Osteocyte (in vitro differentiated cells): ENCODE measurements at regions not wholly inside any gene's neighbourhood (a gene's known extent, or its start where the extent isn't known, plus 50 kb on each side); places are given as distances from the start of the nearest gene placed in this dataset.

Experiments
- DNase-seq: peaks from one replicate; pipeline ENCODE4 v3.0.0; 2021; ENCODE audit warnings: mixed read lengths; ENCODE audit not compliant: unreplicated experiment; ENCODE audit errors: extremely low spot score
- H3K27ac Mint-ChIP-seq: one replicate; pipeline ENCODE4 v1.8.0; 2021; ENCODE audit warnings: mild to moderate bottlenecking, mixed read lengths; ENCODE audit not compliant: unreplicated experiment
- H3K27me3 Mint-ChIP-seq: one replicate; pipeline ENCODE4 v1.8.0; 2021; ENCODE audit warnings: mixed read lengths; ENCODE audit not compliant: unreplicated experiment
- H3K36me3 Mint-ChIP-seq: one replicate; pipeline ENCODE4 v1.8.0; 2021; ENCODE audit warnings: mixed read lengths; ENCODE audit not compliant: unreplicated experiment
- H3K4me1 Mint-ChIP-seq: one replicate; pipeline ENCODE4 v1.8.0; 2021; ENCODE audit warnings: mixed read lengths; ENCODE audit not compliant: unreplicated experiment
- H3K4me3 Mint-ChIP-seq: one replicate; pipeline ENCODE4 v1.8.0; 2021; ENCODE audit warnings: mild to moderate bottlenecking, moderate library complexity, mixed read lengths; ENCODE audit not compliant: unreplicated experiment
- H3K9me3 Mint-ChIP-seq: one replicate; pipeline ENCODE4 v1.8.0; 2021; ENCODE audit warnings: mixed read lengths; ENCODE audit not compliant: unreplicated experiment
- CTCF ChIP-seq: fragments of 200-600 bp; sonication (generic); IDR thresholded peaks from 2 replicates; pipeline ENCODE4 v1.5.0; 2021; ENCODE audit warnings: antibody characterized with exemption, mild to moderate bottlenecking, moderate library complexity

- H3K36me3 Mint-ChIP-seq: no peaks in the 10 kb centered on the region
- H3K27me3 Mint-ChIP-seq: no peaks in the 10 kb centered on the region
- TF ChIP-seq CTCF: no peak
- H3K4me3 Mint-ChIP-seq: no peak overlapping the region
- H3K4me1 Mint-ChIP-seq: no peaks in the 10 kb centered on the region
- H3K9me3 Mint-ChIP-seq: peaks cover 7% of the 10 kb centered on the region
- H3K27ac Mint-ChIP-seq: no peak overlapping the region
- no peak for DNase-seq
Measured at GRCh38 chr11:29959488-29959887, 57.3 kb downstream of the KCNA4 start.

GRCh38 chr11:29957431-29957830, 59.4 kb downstream of the KCNA4 start:
- no peaks in the 10 kb centered on the region for H3K4me1 Mint-ChIP-seq
- H3K36me3 Mint-ChIP-seq: no peaks in the 10 kb centered on the region
- no peak for TF ChIP-seq CTCF
- no peaks in the 10 kb centered on the region for H3K27me3 Mint-ChIP-seq
- H3K9me3 Mint-ChIP-seq: peaks cover 7% of the 10 kb centered on the region
- no peak overlapping the region for H3K4me3 Mint-ChIP-seq
- DNase-seq: no peak
- H3K27ac Mint-ChIP-seq: no peak overlapping the region

GRCh38 chr11:29956076-29956556, 60.7 kb downstream of the KCNA4 start:
- Mint-ChIP-seq H3K4me1 (no peaks in the 10 kb centered on the region), H3K36me3 (no peaks in the 10 kb centered on the region), H3K27me3 (no peaks in the 10 kb centered on the region), H3K9me3 (peaks cover 12% of the 10 kb centered on the region), H3K4me3 (no peak overlapping the region), H3K27ac (no peak overlapping the region)
- no peak for DNase-seq
- TF ChIP-seq CTCF: no peak

GRCh38 chr11:29943347-29943746, 73.5 kb downstream of the KCNA4 start:
- no peak overlapping the region for H3K4me3 Mint-ChIP-seq
- H3K9me3 Mint-ChIP-seq: peaks cover 16% of the 10 kb centered on the region
- H3K4me1 Mint-ChIP-seq: no peaks in the 10 kb centered on the region
- no peak for TF ChIP-seq CTCF
- H3K36me3 Mint-ChIP-seq: no peaks in the 10 kb centered on the region
- DNase-seq: no peak
- no peak overlapping the region for H3K27ac Mint-ChIP-seq
- H3K27me3 Mint-ChIP-seq: no peaks in the 10 kb centered on the region

- no peaks in the 10 kb centered on the region for H3K27me3 Mint-ChIP-seq
- TF ChIP-seq CTCF: no peak
- no peaks in the 10 kb centered on the region for H3K36me3 Mint-ChIP-seq
- H3K27ac Mint-ChIP-seq: no peak overlapping the region
- H3K4me1 Mint-ChIP-seq: no peaks in the 10 kb centered on the region
- H3K9me3 Mint-ChIP-seq: peaks cover 11% of the 10 kb centered on the region
- DNase-seq: no peak
- no peak overlapping the region for H3K4me3 Mint-ChIP-seq
Measured at GRCh38 chr11:29937526-29937925, 79.3 kb downstream of the KCNA4 start.
